Liver (tissue), 3 donors: ENCODE measurements at regions not wholly inside any gene's neighbourhood (a gene's known extent, or its start where the extent isn't known, plus 50 kb on each side); places are given as distances from the start of the nearest gene placed in this dataset.

Experiments used
- CTCF ChIP-seq: fragments of 150-350 bp; IDR thresholded peaks from 2 replicates; pipeline ENCODE4 v1.5.1; 2017; ENCODE audit warnings: improper control_type of control experiment, low read depth, low read length; ENCODE audit not compliant: missing input control
- JUND ChIP-seq, 2 donors: IDR thresholded peaks; 2 replicates each; pipeline ENCODE4 v1.6.1; 2016; ENCODE audit warnings: antibody characterized with exemption in 2 of 2
- MAX ChIP-seq: IDR thresholded peaks from 2 replicates; pipeline ENCODE4 v1.6.1; 2016; ENCODE audit warnings: antibody characterized with exemption
- YY1 ChIP-seq: IDR thresholded peaks from 2 replicates; pipeline ENCODE4 v1.6.1; 2016; ENCODE audit warnings: antibody characterized with exemption, mild to moderate bottlenecking
- ZBTB33 ChIP-seq: IDR thresholded peaks from 2 replicates; pipeline ENCODE4 v1.6.1; 2016; ENCODE audit warnings: antibody characterized with exemption
- donor health status: healthy.
- donor health status: healthy.

GRCh38 chr16:6125483-6126259 is 1028.1 kb upstream of the EEF2KMT start:
- TF ChIP-seq CTCF (no peak), JUND (IDR thresholded peaks at IDR 0.05) (no peak), ZBTB33 (no peak), MAX (no peak), YY1 (no peak)
